Transverse colon (tissue), 4 donors: ENCODE measurements at regions not wholly inside any gene's neighbourhood (a gene's known extent, or its start where the extent isn't known, plus 50 kb on each side); places are given as distances from the start of the nearest gene placed in this dataset.

Source experiments
- CTCF ChIP-seq, 5 experiments: fragments of 200-600 bp in 3 of 5; fragments of 450-650 bp in 2 of 5; sonication (generic) in 3 of 5; IDR thresholded peaks; 1 replicate in 2 of 5; 2 replicates in 3 of 5; pipeline ENCODE4 v1.5.1; 2016 to 2017; ENCODE audit warnings: antibody characterized with exemption in 5 of 5, inconsistent platforms in 3 of 5, mild to moderate bottlenecking in 2 of 5, moderate library complexity in 1 of 5
- POLR2AphosphoS5 ChIP-seq, 3 donors: sonication (generic); formaldehyde crosslinking; IDR thresholded peaks; one replicate each; pipeline ENCODE4 v1.6.1; 2016; ENCODE audit warnings: antibody characterized with exemption in 3 of 3

GRCh38 chr4:111997785-111998184 lies 147.5 kb upstream of the FAM241A start:
- TF ChIP-seq CTCF (IDR thresholded peaks at IDR 0.05) (no peak), POLR2AphosphoS5 (IDR thresholded peaks at IDR 0.05) (no peak)
